IPS-15b (cell line): ENCODE measurements at regions not wholly inside any gene's neighbourhood (a gene's known extent, or its start where the extent isn't known, plus 50 kb on each side); places are given as distances from the start of the nearest gene placed in this dataset.
"Not testable (repeated sequence)": the region's sequence is repeated elsewhere in the genome, so short reads cannot be mapped to it uniquely, and the experiment has no call there.

Experiments used
- H3K27me3 ChIP-seq: one replicate; pipeline ENCODE4 v1.6.1; 2013; ENCODE audit warnings: low read length; ENCODE audit not compliant: control insufficient read depth, insufficient read depth
- H3K36me3 ChIP-seq: one replicate; pipeline ENCODE4 v1.6.1; 2013; ENCODE audit warnings: low read length; ENCODE audit not compliant: control insufficient read depth, insufficient read depth
- H3K4me1 ChIP-seq: one replicate; pipeline ENCODE4 v1.6.1; 2013; ENCODE audit warnings: mild to moderate bottlenecking, low read length; ENCODE audit not compliant: control insufficient read depth, insufficient read depth
- H3K4me3 ChIP-seq: one replicate; pipeline ENCODE4 v1.5.1; 2013; ENCODE audit warnings: low read depth, low read length
- H3K9ac ChIP-seq: one replicate; pipeline ENCODE4 v1.6.1; 2013; ENCODE audit warnings: low read depth, mild to moderate bottlenecking, low read length
- H3K9me3 ChIP-seq: one replicate; pipeline ENCODE4 v1.6.1; 2013; ENCODE audit warnings: mild to moderate bottlenecking, low read length; ENCODE audit not compliant: control insufficient read depth, insufficient read depth

- no peaks in the 10 kb centered on the region for H3K27me3 ChIP-seq
- H3K9ac ChIP-seq, result no peak overlapping the region
- no peaks in the 10 kb centered on the region for H3K36me3 ChIP-seq
- H3K4me1 ChIP-seq, result no peaks in the 10 kb centered on the region
- H3K9me3 ChIP-seq, result no peaks in the 10 kb centered on the region
- H3K4me3 ChIP-seq, result no peak overlapping the region
These were observed 640.0 kb upstream of the LRRTM4 start for GRCh38 chr2:78162202-78162601.

GRCh38 chr2:78172157-78172556 is 650.0 kb upstream of the LRRTM4 start:
- not testable (repeated sequence) for H3K9me3 ChIP-seq, H3K36me3 ChIP-seq, H3K27me3 ChIP-seq, H3K9ac ChIP-seq, H3K4me1 ChIP-seq, H3K4me3 ChIP-seq

GRCh38 chr2:78175645-78176044 is 653.5 kb upstream of the LRRTM4 start:
- Histone ChIP-seq H3K9me3 (no peaks in the 10 kb centered on the region), H3K27me3 (no peaks in the 10 kb centered on the region), H3K4me1 (peaks cover 4% of the 10 kb centered on the region), H3K4me3 (no peak overlapping the region), H3K9ac (no peak overlapping the region), H3K36me3 (no peaks in the 10 kb centered on the region)

- Histone ChIP-seq H3K27me3 (no peaks in the 10 kb centered on the region), H3K4me3 (no peak overlapping the region), H3K36me3 (no peaks in the 10 kb centered on the region), H3K9me3 (no peaks in the 10 kb centered on the region), H3K4me1 (no peaks in the 10 kb centered on the region), H3K9ac (no peak overlapping the region)
These were observed 678.9 kb upstream of the LRRTM4 start for GRCh38 chr2:78201064-78201575.

GRCh38 chr2:78202366-78202765 is 680.2 kb upstream of the LRRTM4 start:
- H3K9ac ChIP-seq, result no peak overlapping the region
- no peaks in the 10 kb centered on the region for H3K27me3 ChIP-seq
- H3K4me3 ChIP-seq, result no peak overlapping the region
- no peaks in the 10 kb centered on the region for H3K36me3 ChIP-seq
- H3K4me1 ChIP-seq, result no peaks in the 10 kb centered on the region
- no peaks in the 10 kb centered on the region for H3K9me3 ChIP-seq

GRCh38 chr2:78202986-78203670 is 681.0 kb upstream of the LRRTM4 start:
- Histone ChIP-seq H3K9ac (no peak overlapping the region), H3K4me1 (no peaks in the 10 kb centered on the region), H3K9me3 (no peaks in the 10 kb centered on the region)

GRCh38 chr2:78218066-78218465 is 695.9 kb upstream of the LRRTM4 start:
- Histone ChIP-seq H3K36me3 (no peaks in the 10 kb centered on the region), H3K4me1 (no peaks in the 10 kb centered on the region), H3K9me3 (no peaks in the 10 kb centered on the region), H3K4me3 (no peak overlapping the region), H3K27me3 (no peaks in the 10 kb centered on the region), H3K9ac (no peak overlapping the region)

More at GRCh38 chr2:78202986-78203670, 681.0 kb upstream of the LRRTM4 start:
- Histone ChIP-seq H3K27me3 (no peaks in the 10 kb centered on the region), H3K36me3 (no peaks in the 10 kb centered on the region), H3K4me3 (no peak overlapping the region)

GRCh38 chr2:78237704-78238103 is 715.5 kb upstream of the LRRTM4 start:
- no peaks in the 10 kb centered on the region for H3K4me1 ChIP-seq
- H3K27me3 ChIP-seq, result no peaks in the 10 kb centered on the region
- H3K36me3 ChIP-seq, result no peaks in the 10 kb centered on the region
- H3K9me3 ChIP-seq, result no peaks in the 10 kb centered on the region
- no peak overlapping the region for H3K9ac ChIP-seq
- no peak overlapping the region for H3K4me3 ChIP-seq

- Histone ChIP-seq H3K4me3 (no peak overlapping the region), H3K27me3 (no peaks in the 10 kb centered on the region), H3K4me1 (peaks cover 5% of the 10 kb centered on the region), H3K9me3 (no peaks in the 10 kb centered on the region), H3K36me3 (no peaks in the 10 kb centered on the region), H3K9ac (no peak overlapping the region)
These were observed 723.4 kb upstream of the LRRTM4 start for GRCh38 chr2:78245394-78246135.

- Histone ChIP-seq H3K4me3 (no peak overlapping the region), H3K9me3 (no peaks in the 10 kb centered on the region), H3K27me3 (no peaks in the 10 kb centered on the region), H3K36me3 (no peaks in the 10 kb centered on the region), H3K4me1 (no peaks in the 10 kb centered on the region), H3K9ac (no peak overlapping the region)
These were observed 729.5 kb upstream of the LRRTM4 start for GRCh38 chr2:78251708-78252107.

GRCh38 chr2:78260861-78261260 is 738.7 kb upstream of the LRRTM4 start:
- no peaks in the 10 kb centered on the region for H3K4me1 ChIP-seq
- H3K27me3 ChIP-seq, result no peaks in the 10 kb centered on the region
- no peak overlapping the region for H3K4me3 ChIP-seq
- no peaks in the 10 kb centered on the region for H3K9me3 ChIP-seq
- no peaks in the 10 kb centered on the region for H3K36me3 ChIP-seq
- H3K9ac ChIP-seq, result no peak overlapping the region

- H3K4me3 ChIP-seq, result no peak overlapping the region
- H3K36me3 ChIP-seq, result no peaks in the 10 kb centered on the region
- no peaks in the 10 kb centered on the region for H3K4me1 ChIP-seq
- no peak overlapping the region for H3K9ac ChIP-seq
- H3K9me3 ChIP-seq, result no peaks in the 10 kb centered on the region
- no peaks in the 10 kb centered on the region for H3K27me3 ChIP-seq
These were observed 739.3 kb upstream of the LRRTM4 start for GRCh38 chr2:78261454-78261853.
